ENCODE measurements at regions not wholly inside any gene's neighbourhood (a gene's known extent, or its start where the extent isn't known, plus 50 kb on each side); places are given as distances from the start of the nearest gene placed in this dataset.
"Not testable (repeated sequence)": the region's sequence is repeated elsewhere in the genome, so short reads cannot be mapped to it uniquely, and the experiment has no call there.

GRCh38 chr2:146455325-146455724 is 1389.5 kb upstream of the ACVR2A start:
- DNase-seq (ENCODE audit: low read depth in 4 of 4, low spot score in 1 of 4) = no peak

- DNase-seq (ENCODE audit: low read depth in 4 of 4, low spot score in 1 of 4) = no peak
These were observed 1392.9 kb upstream of the ACVR2A start for GRCh38 chr2:146451972-146452371.

GRCh38 chr2:146450131-146450530 is 1394.7 kb upstream of the ACVR2A start:
- no peak for DNase-seq (ENCODE audit: low read depth in 4 of 4, low spot score in 1 of 4)

- no peak for DNase-seq (ENCODE audit: low read depth in 4 of 4, low spot score in 1 of 4)
These were observed 1399.8 kb upstream of the ACVR2A start for GRCh38 chr2:146444987-146445386.

DNA sequence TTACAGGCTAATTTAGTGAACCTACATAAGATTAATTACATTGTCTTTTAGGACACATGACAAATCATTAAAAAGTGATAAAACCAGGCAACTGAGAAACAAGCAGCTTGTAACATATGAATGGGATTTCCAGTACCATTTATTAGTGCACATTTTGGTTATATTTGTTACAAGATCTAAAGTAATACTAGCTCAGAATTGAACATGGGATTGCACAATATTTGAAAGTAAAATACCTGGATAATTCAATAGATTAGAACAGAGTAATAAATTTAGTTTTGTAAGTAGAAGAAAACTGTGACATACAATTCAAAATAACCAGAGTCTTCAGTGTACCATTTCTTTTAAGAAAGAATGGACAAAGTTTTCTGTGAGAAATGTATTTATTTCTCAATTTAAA is 1400.7 kb upstream of the ACVR2A start:
- no peak for DNase-seq (ENCODE audit: low read depth in 4 of 4, low spot score in 1 of 4)

DNA sequence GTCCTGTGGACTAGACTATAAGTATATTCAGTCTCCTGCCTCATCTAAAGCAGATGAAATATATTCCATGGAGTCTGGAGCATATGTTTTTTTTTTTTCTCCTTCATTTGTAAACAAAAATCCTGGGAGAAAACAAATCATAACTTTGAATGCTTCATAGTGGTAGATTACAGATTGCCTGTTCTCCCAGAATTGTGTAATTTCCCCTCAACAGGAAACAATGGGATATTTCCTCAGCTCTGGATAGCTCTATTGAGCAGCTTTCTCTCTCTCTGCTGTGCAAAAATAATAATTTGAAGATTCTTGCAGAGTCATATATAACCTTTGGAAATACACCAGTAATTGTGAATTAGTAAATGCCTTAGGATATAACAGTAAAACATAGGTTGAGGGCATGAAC is 1406.6 kb upstream of the ACVR2A start:
- DNase-seq (ENCODE audit: low read depth in 4 of 4, low spot score in 1 of 4) = no peak

DNA sequence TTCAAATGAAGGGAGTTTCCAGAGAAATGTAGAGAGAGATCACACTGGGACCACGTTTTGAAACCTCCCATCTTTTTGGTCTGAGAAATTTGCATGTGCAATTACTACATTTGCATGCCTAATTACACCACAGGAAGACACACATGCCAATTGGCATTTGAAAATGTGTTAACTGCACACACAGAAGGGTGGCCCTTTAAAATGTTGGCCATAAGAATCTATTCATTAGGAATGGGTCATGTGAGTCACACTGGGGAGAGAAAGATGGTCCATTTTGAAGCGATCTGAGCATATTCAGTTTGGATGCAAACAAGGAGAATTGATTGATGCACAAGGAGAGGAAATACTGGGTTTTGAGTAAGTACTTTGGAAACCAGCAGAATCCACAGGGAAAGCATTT is 1407.1 kb upstream of the ACVR2A start:
- DNase-seq (ENCODE audit: low read depth in 4 of 4, low spot score in 1 of 4) = no peak

DNA sequence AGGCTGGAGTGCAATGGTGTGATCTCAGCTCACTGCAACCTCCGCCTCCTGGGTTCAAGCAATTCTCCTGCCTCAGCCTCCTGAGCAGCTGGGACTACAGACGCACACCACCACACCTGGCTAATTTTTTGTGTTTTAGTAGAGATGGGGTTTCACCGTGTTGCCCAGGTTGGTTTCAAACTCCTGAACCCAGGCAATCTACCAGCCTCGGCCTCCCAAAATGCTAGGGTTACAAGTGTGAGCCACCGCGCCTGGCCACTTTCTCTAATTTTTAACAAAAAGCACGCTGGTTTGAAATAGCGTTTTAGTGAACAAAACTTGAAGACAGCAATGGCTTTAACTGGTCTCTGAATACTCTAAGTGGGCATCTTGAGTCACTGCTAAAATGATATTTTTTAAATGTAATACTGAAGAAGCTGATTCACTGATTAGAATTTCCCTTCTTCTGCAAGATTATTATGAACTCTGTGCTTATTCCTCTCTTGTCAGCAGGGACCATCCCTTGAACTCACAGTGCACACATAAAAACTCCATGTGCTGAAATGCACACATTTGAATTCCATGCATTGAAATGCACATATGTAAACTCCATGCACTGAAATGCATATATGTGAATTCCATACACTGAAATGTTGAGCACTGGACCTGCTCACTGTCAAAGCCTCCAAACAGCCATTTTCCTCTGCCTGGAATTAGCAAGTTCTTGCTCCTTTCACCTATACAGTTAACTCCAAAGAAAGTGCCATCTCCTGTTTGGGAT is 1411.5 kb upstream of the ACVR2A start:
- DNase-seq (ENCODE audit: low read depth in 4 of 4, low spot score in 1 of 4) = no peak

- no peak for DNase-seq (ENCODE audit: low read depth in 4 of 4, low spot score in 1 of 4)
These were observed 1415.5 kb upstream of the ACVR2A start for GRCh38 chr2:146429366-146429765.

GRCh38 chr2:146417942-146418341 is 1426.9 kb upstream of the ACVR2A start:
- DNase-seq (ENCODE audit: low read depth in 4 of 4, low spot score in 1 of 4) = no peak

DNA sequence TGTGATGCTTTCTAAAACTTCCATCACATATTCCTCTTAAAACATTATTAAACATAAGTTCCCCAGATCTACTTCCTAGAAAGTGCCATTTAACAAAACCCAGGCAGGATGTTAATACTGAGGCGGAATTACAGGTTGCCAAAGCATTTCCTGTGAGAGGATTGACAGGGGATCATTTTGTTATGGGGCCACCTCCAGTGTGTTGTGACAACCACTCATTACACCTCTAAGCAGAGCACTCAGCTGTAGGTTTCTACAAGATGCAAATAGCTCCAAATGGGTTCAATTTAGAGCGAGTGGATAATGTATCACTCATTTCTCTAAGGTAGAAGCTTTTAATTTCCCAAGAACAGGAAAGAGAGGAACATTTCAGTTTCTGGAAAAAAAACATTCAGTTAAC is 1429.5 kb upstream of the ACVR2A start:
- no peak for DNase-seq (ENCODE audit: low read depth in 4 of 4, low spot score in 1 of 4)

DNA sequence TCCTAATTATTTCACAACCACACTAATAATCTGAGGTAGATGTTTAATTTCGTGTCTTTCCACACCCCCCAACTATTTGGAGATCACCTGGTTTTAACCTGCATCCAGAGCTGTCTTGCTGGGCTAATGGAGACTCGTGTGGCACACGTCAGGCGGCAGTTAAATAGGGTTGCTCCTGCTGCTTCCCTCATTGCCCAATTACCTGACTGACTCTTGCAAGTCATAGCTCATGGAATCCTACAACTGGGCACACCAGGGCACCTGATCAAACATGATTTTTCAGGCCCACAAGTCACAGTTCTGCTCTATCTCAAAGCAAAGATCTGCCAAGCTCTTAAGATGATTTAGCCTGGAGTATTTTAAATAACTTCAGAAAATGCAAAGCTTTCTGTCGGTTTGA is 1430.4 kb upstream of the ACVR2A start:
- DNase-seq (ENCODE audit: low read depth in 4 of 4, low spot score in 1 of 4) = no peak

GRCh38 chr2:146413086-146413610 is 1431.7 kb upstream of the ACVR2A start:
- DNase-seq (ENCODE audit: low read depth in 4 of 4, low spot score in 1 of 4) = no peak

- no peak for DNase-seq (ENCODE audit: low read depth in 4 of 4, low spot score in 1 of 4)
These were observed 1432.2 kb upstream of the ACVR2A start for GRCh38 chr2:146412625-146413024.

- DNase-seq (ENCODE audit: low read depth in 4 of 4, low spot score in 1 of 4) = not testable (repeated sequence)
These were observed 1439.2 kb upstream of the ACVR2A start for GRCh38 chr2:146405402-146406309.

GRCh38 chr2:146403546-146404160 is 1441.2 kb upstream of the ACVR2A start:
- not testable (repeated sequence) for DNase-seq (ENCODE audit: low read depth in 4 of 4, low spot score in 1 of 4)

DNA sequence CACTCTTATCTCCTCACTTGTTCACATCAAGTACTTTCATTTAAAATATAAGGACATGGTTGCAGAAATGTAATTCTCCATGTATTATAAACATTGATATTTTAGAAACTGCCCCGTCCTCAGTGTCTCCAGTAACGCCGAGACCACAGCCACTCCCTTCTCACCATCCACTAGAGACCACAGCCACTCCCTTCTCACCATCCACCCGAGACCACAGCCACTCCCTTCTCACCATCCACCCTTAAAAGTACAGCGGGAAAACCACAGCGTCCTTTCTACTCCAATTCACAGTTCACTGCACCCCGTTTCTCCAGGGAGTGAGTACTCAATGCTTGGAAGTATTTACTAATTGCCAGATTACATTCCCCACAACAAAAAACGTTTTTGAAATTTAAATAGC is 1452.2 kb upstream of the ACVR2A start:
- DNase-seq (ENCODE audit: low read depth in 4 of 4, low spot score in 1 of 4) = no peak

DNA sequence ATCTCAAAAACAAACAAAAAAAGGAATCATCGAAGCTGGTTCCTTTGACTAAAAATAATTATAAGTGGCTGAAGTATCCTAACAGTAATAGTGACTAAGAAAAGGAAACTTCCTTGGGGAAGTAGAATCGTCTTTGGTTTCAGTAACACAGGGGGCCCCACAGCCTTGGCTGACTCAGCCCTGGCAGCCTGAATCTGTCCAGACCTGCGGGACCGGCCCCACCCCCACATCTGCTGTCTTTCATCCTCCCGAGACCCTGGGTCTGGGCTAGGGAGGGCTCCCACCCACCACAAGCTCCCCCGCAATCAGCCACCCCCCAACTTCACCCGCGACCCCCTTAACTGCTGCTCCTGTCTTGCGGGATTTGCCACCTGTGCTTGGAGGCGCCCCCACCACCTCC is 1452.6 kb upstream of the ACVR2A start:
- DNase-seq (ENCODE audit: low read depth in 4 of 4, low spot score in 1 of 4) = no peak

- no peak for DNase-seq (ENCODE audit: low read depth in 4 of 4, low spot score in 1 of 4)
These were observed 1456.1 kb upstream of the ACVR2A start for GRCh38 chr2:146388757-146389156.

DNA sequence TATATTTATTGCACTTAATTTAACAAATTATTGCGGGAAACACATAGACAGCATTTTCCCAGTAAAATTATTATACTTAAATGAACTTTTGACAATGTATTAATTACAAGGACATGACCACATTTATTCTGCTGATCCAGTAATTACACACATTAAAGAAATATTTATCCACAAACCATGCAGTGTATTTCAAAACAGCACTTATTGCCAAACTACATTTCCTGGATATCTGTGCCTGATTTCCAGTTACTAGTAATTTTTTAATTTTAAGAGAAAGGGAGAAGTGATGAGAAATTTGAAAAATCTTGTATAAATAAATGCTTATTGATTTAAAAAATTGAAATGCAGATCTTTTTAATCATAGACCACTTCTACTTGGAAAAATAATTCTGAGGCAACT is 1458.7 kb upstream of the ACVR2A start:
- DNase-seq (ENCODE audit: low read depth in 4 of 4, low spot score in 1 of 4) = no peak

GRCh38 chr2:146385031-146385430 is 1459.8 kb upstream of the ACVR2A start:
- no peak for DNase-seq (ENCODE audit: low read depth in 4 of 4, low spot score in 1 of 4)

All from stimulated activated CD4-positive, alpha-beta T cell treated with anti-CD3 and anti-CD28 coated beads, Interleukin-1b, Interleukin-23, amount 100 ng/mL, for 24 hours (primary cell).